ENCODE measurements at regions not wholly inside any gene's neighbourhood (a gene's known extent, or its start where the extent isn't known, plus 50 kb on each side); places are given as distances from the start of the nearest gene placed in this dataset.

DNA sequence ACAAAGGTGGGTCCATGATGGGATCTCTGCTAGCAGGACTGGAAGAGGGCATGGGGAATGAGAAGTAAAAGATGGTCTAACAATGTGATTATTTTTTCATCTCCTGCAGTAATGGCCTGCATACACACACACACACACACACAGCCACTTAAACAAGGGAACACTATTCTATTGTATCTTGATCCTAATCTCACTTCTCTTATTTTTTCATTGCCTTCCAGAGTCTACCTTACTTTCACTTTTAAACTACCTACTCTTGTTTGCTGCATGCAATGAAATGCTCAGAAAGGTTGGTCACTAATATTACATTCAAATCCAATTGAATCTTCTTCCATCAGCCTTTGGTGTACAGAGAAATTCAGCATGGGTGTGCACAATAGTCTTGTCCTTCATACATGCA is 853.8 kb downstream of the IGSF11 start:
- peaks cover 8% of the 10 kb centered on the region for H3K9me3 Mint-ChIP-seq
- H3K36me3 Mint-ChIP-seq (ENCODE audit: low read depth): no peaks in the 10 kb centered on the region
- no peaks in the 10 kb centered on the region for H3K4me1 Mint-ChIP-seq (ENCODE audit: low read depth)
- H3K27ac Mint-ChIP-seq: no peak overlapping the region
- TF ChIP-seq, protein P1, sequence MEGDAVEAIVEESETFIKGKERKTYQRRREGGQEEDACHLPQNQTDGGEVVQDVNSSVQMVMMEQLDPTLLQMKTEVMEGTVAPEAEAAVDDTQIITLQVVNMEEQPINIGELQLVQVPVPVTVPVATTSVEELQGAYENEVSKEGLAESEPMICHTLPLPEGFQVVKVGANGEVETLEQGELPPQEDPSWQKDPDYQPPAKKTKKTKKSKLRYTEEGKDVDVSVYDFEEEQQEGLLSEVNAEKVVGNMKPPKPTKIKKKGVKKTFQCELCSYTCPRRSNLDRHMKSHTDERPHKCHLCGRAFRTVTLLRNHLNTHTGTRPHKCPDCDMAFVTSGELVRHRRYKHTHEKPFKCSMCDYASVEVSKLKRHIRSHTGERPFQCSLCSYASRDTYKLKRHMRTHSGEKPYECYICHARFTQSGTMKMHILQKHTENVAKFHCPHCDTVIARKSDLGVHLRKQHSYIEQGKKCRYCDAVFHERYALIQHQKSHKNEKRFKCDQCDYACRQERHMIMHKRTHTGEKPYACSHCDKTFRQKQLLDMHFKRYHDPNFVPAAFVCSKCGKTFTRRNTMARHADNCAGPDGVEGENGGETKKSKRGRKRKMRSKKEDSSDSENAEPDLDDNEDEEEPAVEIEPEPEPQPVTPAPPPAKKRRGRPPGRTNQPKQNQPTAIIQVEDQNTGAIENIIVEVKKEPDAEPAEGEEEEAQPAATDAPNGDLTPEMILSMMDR (IDR thresholded peaks at IDR 0.05): no peak
- DNase-seq: no peak
- H3K4me3 Mint-ChIP-seq: no peak overlapping the region
- H3K27me3 Mint-ChIP-seq (ENCODE audit: insufficient read depth): no peaks in the 10 kb centered on the region

DNA sequence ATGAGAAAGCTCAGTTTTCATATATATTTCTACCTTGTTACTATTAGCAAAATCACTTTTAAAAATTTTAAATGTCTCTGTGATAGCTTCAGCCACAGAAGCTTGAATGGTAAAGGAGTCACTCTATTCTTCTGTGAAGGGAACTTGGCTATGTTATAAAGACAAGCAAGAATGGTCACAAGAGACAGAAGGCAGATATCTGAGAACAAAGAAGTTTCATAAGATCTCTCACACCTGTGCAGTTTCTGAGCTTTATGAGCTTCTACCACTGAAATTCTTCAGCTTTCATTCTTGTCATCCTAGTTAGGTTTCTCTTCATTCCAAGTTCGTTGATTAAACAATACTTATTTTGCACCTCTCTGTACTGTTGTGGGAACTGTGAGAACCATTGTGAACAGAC is 853.4 kb downstream of the IGSF11 start:
- Mint-ChIP-seq H3K4me3 (no peak overlapping the region), H3K27me3 (ENCODE audit: insufficient read depth) (no peaks in the 10 kb centered on the region), H3K27ac (no peak overlapping the region), H3K9me3 (peaks cover 10% of the 10 kb centered on the region), H3K4me1 (ENCODE audit: low read depth) (no peaks in the 10 kb centered on the region), H3K36me3 (ENCODE audit: low read depth) (no peaks in the 10 kb centered on the region)
- DNase-seq: no peak
- TF ChIP-seq, protein P1 (IDR thresholded peaks at IDR 0.05): no peak

DNA sequence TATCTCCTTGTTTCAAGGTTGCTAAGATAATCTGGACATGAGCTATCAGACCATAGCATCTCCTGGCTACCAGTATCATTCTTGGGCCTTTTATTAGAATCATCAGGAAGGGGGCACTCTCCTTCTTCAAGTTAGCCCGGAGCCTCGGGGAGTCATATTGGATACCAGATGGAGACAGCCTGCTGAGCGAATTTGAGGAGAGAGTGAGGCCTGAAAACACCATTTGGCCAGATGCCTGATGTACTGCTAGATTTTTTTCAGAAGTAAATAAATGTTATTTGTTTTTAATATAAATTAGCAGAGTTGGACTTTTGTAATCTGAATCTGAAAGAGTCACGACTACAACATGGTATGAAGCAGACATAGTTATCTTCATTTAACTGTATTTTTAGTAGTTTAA is 848.6 kb downstream of the IGSF11 start:
- Mint-ChIP-seq H3K9me3 (peaks cover 22% of the 10 kb centered on the region), H3K4me3 (no peak overlapping the region), H3K27me3 (ENCODE audit: insufficient read depth) (no peaks in the 10 kb centered on the region), H3K27ac (no peak overlapping the region), H3K4me1 (ENCODE audit: low read depth) (no peaks in the 10 kb centered on the region), H3K36me3 (ENCODE audit: low read depth) (no peaks in the 10 kb centered on the region)
- DNase-seq: no peak
- TF ChIP-seq, protein P1 (IDR thresholded peaks at IDR 0.05): no peak

DNA sequence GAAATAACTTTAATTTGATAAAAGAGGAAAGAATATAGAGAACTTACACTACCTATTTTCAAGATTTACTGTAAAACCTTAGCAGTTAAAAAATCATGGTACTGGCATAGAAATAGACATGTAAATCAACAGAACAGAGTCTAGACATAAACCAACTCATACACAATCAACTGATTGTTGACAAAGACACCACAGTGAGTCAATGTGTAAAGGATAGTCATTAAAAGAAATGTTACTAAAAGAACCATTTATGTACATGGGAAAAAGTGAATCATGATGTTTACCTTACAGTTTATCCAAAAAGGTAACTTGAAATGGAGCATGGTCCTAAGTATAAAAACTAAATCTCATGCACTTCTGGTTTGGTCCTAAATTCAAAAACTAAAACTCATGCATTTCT is 847.4 kb downstream of the IGSF11 start:
- Mint-ChIP-seq H3K4me1 (ENCODE audit: low read depth) (no peaks in the 10 kb centered on the region), H3K27ac (no peak overlapping the region), H3K9me3 (peaks cover 23% of the 10 kb centered on the region), H3K4me3 (no peak overlapping the region), H3K36me3 (ENCODE audit: low read depth) (no peaks in the 10 kb centered on the region), H3K27me3 (ENCODE audit: insufficient read depth) (no peaks in the 10 kb centered on the region)
- TF ChIP-seq, protein P1 (IDR thresholded peaks at IDR 0.05): no peak
- no peak for DNase-seq

DNA sequence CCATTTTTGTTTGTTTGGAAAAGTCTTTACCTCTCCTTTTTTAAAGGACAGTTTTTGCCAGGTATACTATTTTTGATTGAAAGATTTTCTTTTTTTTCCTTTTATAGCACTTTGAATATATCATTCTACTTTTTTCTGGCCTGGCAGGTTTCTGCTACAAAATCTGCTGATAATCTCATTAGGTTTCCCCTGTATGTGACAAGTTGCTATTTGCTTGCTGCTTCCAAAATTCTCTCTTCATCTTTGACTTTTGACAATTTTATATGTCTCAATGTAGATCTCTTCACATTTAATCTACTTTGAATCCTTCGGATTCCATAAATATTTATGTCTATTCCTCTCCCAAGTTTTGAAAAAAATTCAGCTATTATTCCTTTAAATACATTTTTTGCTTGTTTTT is 838.5 kb downstream of the IGSF11 start:
- Mint-ChIP-seq H3K4me1 (ENCODE audit: low read depth) (no peaks in the 10 kb centered on the region), H3K27ac (no peak overlapping the region), H3K4me3 (no peak overlapping the region), H3K9me3 (peaks cover 64% of the 10 kb centered on the region), H3K36me3 (ENCODE audit: low read depth) (no peaks in the 10 kb centered on the region; the same call in 1 of the 2 replicates), H3K27me3 (ENCODE audit: insufficient read depth) (no peaks in the 10 kb centered on the region)
- TF ChIP-seq, protein P1 (IDR thresholded peaks at IDR 0.05): no peak
- DNase-seq: no peak

DNA sequence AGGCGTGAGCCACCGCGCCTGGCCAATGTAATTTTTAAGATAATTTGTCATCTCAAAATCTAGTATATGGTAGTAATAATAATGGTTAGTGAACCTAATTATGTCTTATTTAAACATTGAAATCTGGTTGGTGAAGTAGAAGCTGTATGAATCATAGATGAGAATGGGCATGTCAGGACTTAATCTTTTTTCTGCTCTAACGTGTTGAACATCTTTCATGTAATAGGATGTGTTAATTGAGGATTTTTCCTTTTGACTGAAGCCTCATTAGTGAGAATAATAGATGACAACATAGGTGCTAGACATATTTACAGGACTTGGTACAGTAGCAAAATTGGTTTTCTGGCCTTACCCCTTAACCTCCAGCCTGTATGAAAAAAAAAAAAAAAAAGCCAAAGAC is 835.6 kb downstream of the IGSF11 start:
- DNase-seq: no peak
- no peak overlapping the region for H3K4me3 Mint-ChIP-seq
- H3K4me1 Mint-ChIP-seq (ENCODE audit: low read depth): no peaks in the 10 kb centered on the region
- no peaks in the 10 kb centered on the region for H3K27me3 Mint-ChIP-seq (ENCODE audit: insufficient read depth)
- TF ChIP-seq, protein P1 (IDR thresholded peaks at IDR 0.05): no peak
- peaks cover 61% of the 10 kb centered on the region for H3K9me3 Mint-ChIP-seq
- H3K27ac Mint-ChIP-seq: no peak overlapping the region
- H3K36me3 Mint-ChIP-seq (ENCODE audit: low read depth): no peaks in the 10 kb centered on the region; the same call in 1 of the 2 replicates
